MG63 (cell line): ENCODE measurements at regions not wholly inside any gene's neighbourhood (a gene's known extent, or its start where the extent isn't known, plus 50 kb on each side); places are given as distances from the start of the nearest gene placed in this dataset.

Experiments used
- DNase-seq: peaks from one replicate; pipeline ENCODE4 v3.0.0-alpha.2; 2020
- H3K27me3 ChIP-seq: fragments of 250-450 bp; sonication (Bioruptor Pico); 2 replicates; pipeline ENCODE4 v1.5.1; 2020; ENCODE audit warnings: mild to moderate bottlenecking, moderate library complexity
- H3K36me3 ChIP-seq: fragments of 250-450 bp; sonication (Bioruptor Pico); 2 replicates; pipeline ENCODE4 v1.5.1; 2020; ENCODE audit warnings: mild to moderate bottlenecking, moderate library complexity
- H3K4me3 ChIP-seq: fragments of 250-450 bp; sonication (Bioruptor Pico); 2 replicates; pipeline ENCODE4 v1.5.1; 2020; ENCODE audit warnings: mild to moderate bottlenecking, moderate library complexity
- H3K9me3 ChIP-seq: fragments of 250-450 bp; sonication (Bioruptor Pico); 2 replicates; pipeline ENCODE4 v1.5.1; 2020; ENCODE audit warnings: mild to moderate bottlenecking, moderate library complexity

DNA sequence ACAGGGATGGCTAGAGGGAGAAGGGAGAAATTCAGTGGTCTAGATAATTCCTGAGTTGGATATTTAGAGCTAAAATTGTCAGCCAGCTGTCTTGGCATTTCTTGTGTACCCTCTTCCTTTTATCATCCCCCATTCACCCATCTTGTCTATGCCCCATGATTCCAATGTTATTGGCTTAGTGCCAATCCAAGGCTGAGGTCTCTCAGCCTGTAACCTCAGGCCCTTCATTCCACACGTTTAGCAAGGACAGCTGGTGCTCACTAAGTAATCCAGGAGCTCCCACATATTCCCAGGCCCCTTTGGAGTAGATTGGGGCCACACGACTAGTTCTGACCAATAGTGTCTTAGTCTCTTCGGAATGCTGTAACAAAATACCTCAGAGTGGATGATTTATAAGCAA lies 112.4 kb upstream of the ATXN1 start:
- H3K36me3 ChIP-seq, result no peaks in the 10 kb centered on the region
- H3K4me3 ChIP-seq, result no peak overlapping the region
- H3K9me3 ChIP-seq, result no peaks in the 10 kb centered on the region
- no peak for DNase-seq
- no peaks in the 10 kb centered on the region for H3K27me3 ChIP-seq

DNA sequence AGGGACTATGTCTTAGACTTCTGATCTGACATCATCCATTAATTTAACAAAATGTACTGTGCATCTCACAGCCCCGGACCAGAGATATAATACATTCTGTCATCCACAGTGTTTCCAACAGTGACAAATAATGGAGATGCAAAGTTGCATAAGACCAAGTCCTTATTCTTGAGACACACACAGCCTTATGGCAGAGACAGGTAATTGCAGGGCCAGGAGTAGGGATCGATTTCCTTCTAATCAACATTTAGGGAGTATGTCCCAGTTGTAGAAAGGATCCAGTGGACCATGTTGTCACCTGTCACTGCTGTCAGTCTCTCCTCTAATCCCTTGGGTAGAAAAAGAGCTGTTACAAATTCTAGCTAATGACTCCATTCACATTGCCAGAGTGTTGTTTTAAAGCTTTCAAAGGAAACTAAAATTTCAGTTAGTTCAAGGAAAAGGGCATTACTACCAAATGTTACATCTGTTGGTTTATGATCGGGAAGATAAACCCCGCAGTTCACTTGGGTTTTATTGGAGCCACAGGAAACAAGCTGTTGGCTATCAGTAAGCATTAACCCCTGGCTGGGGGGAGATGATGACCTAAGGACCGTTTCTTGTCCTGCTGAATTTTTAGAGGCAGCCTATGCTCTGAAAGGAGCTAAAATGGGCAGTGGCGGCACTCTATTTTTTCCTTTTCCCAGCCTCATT lies 111.4 kb upstream of the ATXN1 start:
- Histone ChIP-seq H3K36me3 (no peaks in the 10 kb centered on the region), H3K4me3 (no peak overlapping the region), H3K27me3 (no peaks in the 10 kb centered on the region), H3K9me3 (no peaks in the 10 kb centered on the region)
- no peak for DNase-seq

- H3K36me3 ChIP-seq, result no peaks in the 10 kb centered on the region
- H3K27me3 ChIP-seq, result no peaks in the 10 kb centered on the region
- H3K9me3 ChIP-seq, result no peaks in the 10 kb centered on the region
- H3K4me3 ChIP-seq, result no peak overlapping the region
- DNase-seq, result no peak
Measured at GRCh38 chr6:16871047-16871446, 109.8 kb upstream of the ATXN1 start.

- Histone ChIP-seq H3K9me3 (no peaks in the 10 kb centered on the region), H3K4me3 (no peak overlapping the region), H3K36me3 (no peaks in the 10 kb centered on the region), H3K27me3 (no peaks in the 10 kb centered on the region)
- DNase-seq, result no peak
Measured at GRCh38 chr6:16868968-16869367, 107.7 kb upstream of the ATXN1 start.

DNA sequence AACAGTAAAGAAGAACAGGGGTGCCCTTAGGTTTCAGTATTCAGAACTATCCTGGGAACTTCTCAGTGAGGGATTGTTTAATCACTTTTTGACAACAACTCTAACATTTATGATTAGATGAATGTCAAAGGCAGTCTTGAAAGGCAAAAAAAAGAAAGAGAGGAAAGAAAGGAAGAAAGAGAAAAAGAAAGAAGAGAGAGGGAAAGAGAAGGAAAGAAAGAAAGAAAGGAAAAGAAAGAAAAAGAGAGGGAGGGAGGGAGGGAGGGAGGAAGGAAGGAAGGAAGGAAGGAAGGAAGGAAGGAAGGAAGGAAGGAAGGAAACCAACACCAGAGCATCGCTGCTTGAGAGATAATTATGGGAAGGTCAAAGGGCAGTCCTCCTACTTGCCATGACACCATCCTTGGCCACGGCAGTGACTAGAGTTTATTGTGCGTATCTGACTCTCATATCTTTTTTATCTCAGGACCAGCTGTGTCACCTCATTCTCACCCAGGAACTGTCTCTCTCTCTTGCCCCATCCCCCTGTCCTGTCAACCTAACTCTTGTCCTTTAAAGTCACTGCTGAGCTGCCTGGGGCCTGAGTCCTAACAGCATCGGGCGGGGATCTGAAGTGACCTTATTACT lies 96.8 kb upstream of the ATXN1 start:
- H3K36me3 ChIP-seq, result no peaks in the 10 kb centered on the region
- H3K4me3 ChIP-seq, result no peak overlapping the region
- H3K9me3 ChIP-seq, result no peaks in the 10 kb centered on the region
- H3K27me3 ChIP-seq, result no peaks in the 10 kb centered on the region
- DNase-seq, result no peak

GRCh38 chr6:16855460-16855859 lies 94.2 kb upstream of the ATXN1 start:
- no peaks in the 10 kb centered on the region for H3K36me3 ChIP-seq
- no peak for DNase-seq
- H3K9me3 ChIP-seq, result no peaks in the 10 kb centered on the region
- H3K4me3 ChIP-seq, result no peak overlapping the region
- no peaks in the 10 kb centered on the region for H3K27me3 ChIP-seq

DNA sequence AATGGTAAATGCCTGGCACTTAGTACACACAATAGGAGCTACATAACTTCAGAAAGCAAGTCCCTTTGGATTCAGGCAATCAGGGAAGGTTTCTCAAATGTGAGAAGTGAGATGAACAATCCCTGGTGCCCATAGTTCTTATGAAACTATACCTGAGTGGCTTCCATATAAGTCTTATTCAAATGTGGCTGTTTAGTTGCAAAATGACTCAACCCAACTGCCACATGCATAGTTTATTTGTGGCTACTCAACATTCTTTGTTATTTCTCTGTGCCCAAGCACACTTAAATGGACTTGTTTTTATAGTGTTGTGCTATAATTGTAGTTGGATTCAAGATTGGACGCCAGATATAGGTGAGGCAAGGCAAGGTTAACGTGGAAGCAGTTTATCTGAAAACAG lies 93.7 kb upstream of the ATXN1 start:
- H3K36me3 ChIP-seq, result no peaks in the 10 kb centered on the region
- no peak overlapping the region for H3K4me3 ChIP-seq
- no peak for DNase-seq
- H3K27me3 ChIP-seq, result no peaks in the 10 kb centered on the region
- H3K9me3 ChIP-seq, result no peaks in the 10 kb centered on the region

DNA sequence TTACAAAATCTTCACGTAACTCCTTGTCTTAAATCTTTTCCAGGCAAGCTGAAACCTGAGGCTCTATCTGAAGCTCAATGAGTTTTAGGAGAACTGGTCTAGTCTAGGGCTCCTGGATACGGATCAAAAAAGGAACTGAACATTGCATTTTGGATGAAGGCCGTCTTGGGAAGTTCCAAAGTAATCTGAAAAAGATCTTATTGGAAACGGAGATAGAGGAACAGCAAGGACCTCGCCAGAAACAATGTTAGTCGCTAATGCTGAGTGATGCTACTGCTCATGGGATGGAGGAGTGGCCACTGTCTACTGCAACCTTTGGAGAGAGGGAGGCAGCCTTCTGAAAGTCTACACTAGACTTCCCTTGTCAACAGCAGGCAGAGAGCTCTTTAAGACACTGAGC lies 91.4 kb upstream of the ATXN1 start:
- H3K27me3 ChIP-seq, result no peaks in the 10 kb centered on the region
- no peak overlapping the region for H3K4me3 ChIP-seq
- no peaks in the 10 kb centered on the region for H3K36me3 ChIP-seq
- no peak for DNase-seq
- H3K9me3 ChIP-seq, result no peaks in the 10 kb centered on the region

- no peak for DNase-seq
- Histone ChIP-seq H3K27me3 (no peaks in the 10 kb centered on the region), H3K36me3 (no peaks in the 10 kb centered on the region), H3K4me3 (no peak overlapping the region), H3K9me3 (no peaks in the 10 kb centered on the region)
Measured at GRCh38 chr6:16851758-16852157, 90.5 kb upstream of the ATXN1 start.

DNA sequence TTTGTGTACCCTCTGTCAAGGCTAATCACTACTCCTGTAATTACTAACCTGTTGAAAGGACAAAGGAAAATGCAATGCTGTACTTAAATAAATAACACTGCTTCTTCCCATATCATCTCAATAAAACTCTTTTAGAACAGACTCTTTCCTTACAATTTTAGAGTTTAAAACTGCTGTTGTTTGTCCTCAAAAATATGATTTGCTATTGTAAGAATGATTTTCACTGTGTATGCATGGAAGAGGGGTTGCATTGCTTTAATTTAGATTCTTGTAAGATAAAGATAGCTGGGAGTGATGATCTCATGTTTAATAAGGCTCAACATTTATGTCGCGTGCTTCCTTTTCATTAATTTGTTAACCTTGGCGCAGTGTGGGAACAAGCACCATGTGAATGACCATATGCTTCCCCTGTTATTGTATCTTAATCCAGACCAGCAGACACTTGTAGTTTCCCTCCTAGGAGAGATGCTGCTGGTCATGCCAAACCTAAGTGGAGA lies 89.8 kb upstream of the ATXN1 start:
- H3K4me3 ChIP-seq, result no peak overlapping the region
- H3K36me3 ChIP-seq, result no peaks in the 10 kb centered on the region
- H3K27me3 ChIP-seq, result no peaks in the 10 kb centered on the region
- no peaks in the 10 kb centered on the region for H3K9me3 ChIP-seq
- no peak for DNase-seq

DNA sequence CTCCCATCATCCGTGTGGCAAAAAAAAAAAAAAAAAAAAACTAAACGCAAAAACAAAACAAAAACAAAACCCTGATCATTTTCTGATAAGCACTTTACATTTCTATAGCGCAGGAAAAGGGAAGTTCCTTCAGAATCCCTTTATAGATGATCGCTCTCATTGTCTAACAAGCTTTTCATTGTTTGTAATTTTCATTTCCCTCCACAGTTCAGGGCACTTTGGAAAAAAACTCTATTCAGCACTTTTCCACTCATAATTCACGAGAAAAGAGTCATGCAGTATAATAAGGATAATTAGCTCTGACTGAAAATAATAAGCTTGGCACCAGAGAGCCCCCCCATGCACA lies 89.4 kb upstream of the ATXN1 start:
- no peaks in the 10 kb centered on the region for H3K27me3 ChIP-seq
- no peaks in the 10 kb centered on the region for H3K36me3 ChIP-seq
- no peaks in the 10 kb centered on the region for H3K9me3 ChIP-seq
- DNase-seq, result no peak
- no peak overlapping the region for H3K4me3 ChIP-seq

DNA sequence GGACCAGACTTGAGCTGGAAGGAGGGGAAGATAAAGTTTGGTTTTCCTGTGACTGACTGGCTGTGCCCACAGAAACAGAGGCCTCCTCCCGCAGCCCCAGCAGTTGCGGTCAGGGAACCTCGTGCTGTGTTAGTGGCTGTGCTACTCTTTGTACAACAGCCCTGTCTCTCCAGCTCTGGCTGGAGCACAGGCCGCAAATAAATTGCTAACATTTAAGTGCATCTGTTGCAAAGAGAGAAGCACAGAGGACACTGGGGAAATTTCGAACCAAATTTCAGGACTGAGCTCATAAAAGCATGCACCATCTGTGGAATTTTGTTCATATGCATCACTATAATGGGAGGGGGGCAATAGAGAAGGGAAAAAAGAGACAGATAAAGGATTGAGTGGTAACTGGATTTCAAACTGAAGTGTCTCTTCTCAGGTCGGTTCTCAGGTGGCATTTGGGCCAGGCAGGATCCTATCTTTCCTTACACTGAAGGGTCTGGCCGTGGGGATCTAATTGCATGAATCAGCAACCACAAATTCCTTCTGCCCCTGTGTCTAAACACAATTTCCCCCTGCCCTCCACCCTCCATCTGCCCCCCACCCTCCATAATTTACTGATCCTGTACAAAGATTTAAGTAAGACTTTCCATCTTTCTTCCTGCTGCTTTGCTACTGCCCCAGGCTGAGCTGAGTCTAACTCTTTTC lies 88.9 kb upstream of the ATXN1 start:
- DNase-seq, result no peak
- no peak overlapping the region for H3K4me3 ChIP-seq
- no peaks in the 10 kb centered on the region for H3K27me3 ChIP-seq
- H3K36me3 ChIP-seq, result no peaks in the 10 kb centered on the region
- H3K9me3 ChIP-seq, result no peaks in the 10 kb centered on the region

- DNase-seq, result no peak
- Histone ChIP-seq H3K9me3 (no peaks in the 10 kb centered on the region), H3K27me3 (no peaks in the 10 kb centered on the region), H3K4me3 (no peak overlapping the region), H3K36me3 (no peaks in the 10 kb centered on the region)
Measured at GRCh38 chr6:16849280-16849987, 88.2 kb upstream of the ATXN1 start.

GRCh38 chr6:16846399-16846778 lies 85.1 kb upstream of the ATXN1 start:
- H3K27me3 ChIP-seq, result no peaks in the 10 kb centered on the region
- DNase-seq, result no peak
- no peaks in the 10 kb centered on the region for H3K36me3 ChIP-seq
- no peaks in the 10 kb centered on the region for H3K9me3 ChIP-seq
- no peak overlapping the region for H3K4me3 ChIP-seq

DNA sequence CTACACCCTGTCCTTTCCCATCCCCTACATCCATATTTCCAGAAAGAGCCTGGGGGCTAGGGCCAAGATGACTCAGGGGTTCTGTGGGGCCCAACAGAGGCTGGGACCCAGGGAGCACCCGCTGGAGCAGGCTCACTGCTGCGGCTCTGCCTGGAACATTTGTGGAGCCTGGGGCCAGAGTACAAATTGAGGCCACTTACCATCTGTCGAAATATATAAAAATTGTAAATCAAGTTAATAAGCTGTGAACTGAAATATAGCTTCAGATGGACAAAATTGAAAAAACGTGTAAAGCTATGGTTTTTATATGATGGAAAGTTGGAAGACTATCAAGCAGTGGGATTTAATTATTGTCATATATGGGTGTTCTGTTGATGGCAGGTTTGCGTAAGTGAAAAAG lies 82.9 kb upstream of the ATXN1 start:
- Histone ChIP-seq H3K9me3 (no peaks in the 10 kb centered on the region), H3K27me3 (no peaks in the 10 kb centered on the region), H3K36me3 (no peaks in the 10 kb centered on the region), H3K4me3 (no peak overlapping the region)
- DNase-seq, result no peak

GRCh38 chr6:16842676-16843075 lies 81.4 kb upstream of the ATXN1 start:
- Histone ChIP-seq H3K4me3 (no peak overlapping the region), H3K36me3 (no peaks in the 10 kb centered on the region), H3K27me3 (no peaks in the 10 kb centered on the region), H3K9me3 (no peaks in the 10 kb centered on the region)
- DNase-seq, result no peak

DNA sequence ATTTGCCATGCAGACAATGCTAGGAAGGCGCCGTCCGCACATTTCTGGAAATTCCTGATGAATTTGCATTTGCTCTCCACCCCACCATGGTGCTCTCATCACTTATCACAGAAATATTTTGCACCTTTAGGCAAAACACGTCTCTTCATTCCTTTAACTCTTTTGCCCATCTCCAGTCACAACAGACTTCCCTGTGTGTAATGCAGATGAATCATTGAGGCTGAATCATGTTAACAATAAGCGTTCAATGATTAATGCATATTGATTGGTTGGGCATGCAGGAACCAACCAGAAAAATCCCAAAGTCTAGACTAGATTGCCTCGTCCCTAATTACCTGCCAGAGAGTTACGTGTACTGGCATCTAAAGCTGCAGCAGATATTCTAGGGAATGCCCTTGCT lies 80.0 kb upstream of the ATXN1 start:
- Histone ChIP-seq H3K27me3 (no peaks in the 10 kb centered on the region), H3K9me3 (no peaks in the 10 kb centered on the region), H3K36me3 (no peaks in the 10 kb centered on the region), H3K4me3 (no peak overlapping the region)
- no peak for DNase-seq
